CD4-positive, alpha-beta T cell (primary cell): ENCODE measurements at regions not wholly inside any gene's neighbourhood (a gene's known extent, or its start where the extent isn't known, plus 50 kb on each side); places are given as distances from the start of the nearest gene placed in this dataset.

Experiments
- ATAC-seq: fragments of 200-7000 bp; cut with Tn5 transposase; one replicate; pipeline ENCODE4 v1.10.0; 2022; ENCODE audit warnings: mild to moderate bottlenecking; ENCODE audit not compliant: poor library complexity
- CTCF ChIA-PET: fragments of 350-600 bp; sonication (Branson Sonifier 250); formaldehyde crosslinking; loops from one replicate; lab custom pipeline; 2021; ENCODE audit warnings: antibody characterized with exemption, inconsistent platforms; lab: Charles Lee
- POLR2A ChIA-PET: fragments of 350-600 bp; sonication (Branson Sonifier 250); formaldehyde crosslinking; loops from one replicate; lab custom pipeline; 2021; ENCODE audit warnings: antibody characterized with exemption, inconsistent platforms; lab: Charles Lee
- DNase-seq, 14 experiments: peaks; one replicate each; pipeline ENCODE4 v3.0.0-alpha.2; 2013 to 2020; ENCODE audit warnings: mixed read lengths in 2 of 14
- H3K27ac ChIP-seq, 2 donors: one replicate each; pipeline versions ENCODE4 v1.5.1 to v1.7.0; 2013; ENCODE audit warnings: low read length in 2 of 2, low read depth in 1 of 2, mild to moderate bottlenecking in 1 of 2
- H3K27me3 ChIP-seq, 2 experiments: 1 replicate in 1 of 2; 2 replicates in 1 of 2; pipeline versions ENCODE4 v1.6.1 to v1.7.0; 2013; ENCODE audit warnings: low read length in 2 of 2, control low read depth in 1 of 2, mild to moderate bottlenecking in 1 of 2, moderate library complexity in 1 of 2; ENCODE audit not compliant: insufficient read depth in 2 of 2, control insufficient read depth in 1 of 2
- H3K36me3 ChIP-seq: one replicate; pipeline ENCODE4 v1.6.1; 2013; ENCODE audit warnings: low read length, control low read depth; ENCODE audit not compliant: insufficient read depth
- H3K4me1 ChIP-seq: one replicate; pipeline ENCODE4 v1.6.1; 2013; ENCODE audit warnings: low read length, control low read depth; ENCODE audit not compliant: insufficient read depth
- H3K4me3 ChIP-seq: one replicate; pipeline ENCODE4 v1.5.1; 2013; ENCODE audit warnings: mild to moderate bottlenecking, low read length, moderate library complexity
- H3K9me3 ChIP-seq, 2 experiments: 1 replicate in 1 of 2; 2 replicates in 1 of 2; pipeline versions ENCODE4 v1.6.1 to v1.7.0; 2013; ENCODE audit warnings: low read length in 2 of 2, mild to moderate bottlenecking in 2 of 2, control low read depth in 1 of 2, moderate library complexity in 1 of 2; ENCODE audit not compliant: control insufficient read depth in 1 of 2, insufficient read depth in 1 of 2
- H3K27ac Mint-ChIP-seq: one replicate; pipeline ENCODE4 v1.8.0; 2020; ENCODE audit warnings: mixed read lengths
- H3K27me3 Mint-ChIP-seq: one replicate; pipeline ENCODE4 v1.8.0; 2021; ENCODE audit warnings: mixed read lengths
- H3K36me3 Mint-ChIP-seq: one replicate; pipeline ENCODE4 v1.8.0; 2021; ENCODE audit warnings: low read depth, mixed read lengths
- H3K4me1 Mint-ChIP-seq: one replicate; pipeline ENCODE4 v1.8.0; 2021; ENCODE audit warnings: low read depth, mixed read lengths
- H3K4me3 Mint-ChIP-seq: one replicate; pipeline ENCODE4 v1.8.0; 2020; ENCODE audit warnings: mild to moderate bottlenecking, mixed read lengths
- H3K9me3 Mint-ChIP-seq: one replicate; pipeline ENCODE4 v1.8.0; 2020; ENCODE audit warnings: mixed read lengths
- intact Hi-C, 2 experiments: fragments of 100-400 bp; cut with DNase I in 1 of 2; cut with micrococcal nuclease in 1 of 2; formaldehyde crosslinking; loops; one replicate each; pipeline versions ENCODE4 v1.15.1 to v1.9.0; 2023 to 2025; cut with DNase I, micrococcal nuclease
- TF ChIP-seq, protein P1 (sequence below): fragments of 200-600 bp; IDR thresholded peaks from one replicate; pipeline ENCODE4 v1.8.0; 2022; ENCODE audit warnings: antibody characterized with exemption, mild to moderate bottlenecking

DNA sequence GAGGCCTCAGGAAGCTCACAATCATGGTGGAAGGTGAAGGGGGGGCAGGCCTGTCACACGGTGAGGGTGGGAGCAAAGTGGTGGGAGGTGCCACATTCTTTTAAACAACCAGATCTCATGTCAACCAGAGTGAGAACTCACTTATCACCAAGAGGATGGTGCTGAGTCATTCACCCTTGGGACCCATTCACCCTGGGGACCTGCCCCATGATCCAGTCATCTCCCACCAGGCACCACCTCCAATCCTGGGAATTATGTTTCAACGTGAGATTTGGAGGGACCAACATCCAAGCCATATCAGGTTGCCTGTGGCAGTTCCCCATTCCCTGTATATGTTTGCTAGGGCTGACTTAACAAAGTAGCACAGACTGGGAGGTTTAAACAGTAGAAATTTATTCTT is 318.4 kb upstream of the CLNK start:
- Mint-ChIP-seq H3K4me1 (peaks cover 7% of the 10 kb centered on the region), H3K4me3 (no peak overlapping the region), H3K27ac (no peak overlapping the region), H3K9me3 (no peaks in the 10 kb centered on the region), H3K27me3 (no peaks in the 10 kb centered on the region), H3K36me3 (no peaks in the 10 kb centered on the region)
- Histone ChIP-seq H3K4me1 (no peaks in the 10 kb centered on the region), H3K36me3 (no peaks in the 10 kb centered on the region), H3K27me3 (no peaks in the 10 kb centered on the region), H3K9me3 (peaks cover 0 to 2% of the 10 kb centered on the region in 2 experiments), H3K27ac (no peak overlapping the region), H3K4me3 (no peak overlapping the region)
- ChIA-PET POLR2A (no interaction called here), CTCF (no interaction called here)
- DNase-seq (no peak), ATAC-seq (no peak)
- intact Hi-C loops = no loop called here
- TF ChIP-seq, protein P1, sequence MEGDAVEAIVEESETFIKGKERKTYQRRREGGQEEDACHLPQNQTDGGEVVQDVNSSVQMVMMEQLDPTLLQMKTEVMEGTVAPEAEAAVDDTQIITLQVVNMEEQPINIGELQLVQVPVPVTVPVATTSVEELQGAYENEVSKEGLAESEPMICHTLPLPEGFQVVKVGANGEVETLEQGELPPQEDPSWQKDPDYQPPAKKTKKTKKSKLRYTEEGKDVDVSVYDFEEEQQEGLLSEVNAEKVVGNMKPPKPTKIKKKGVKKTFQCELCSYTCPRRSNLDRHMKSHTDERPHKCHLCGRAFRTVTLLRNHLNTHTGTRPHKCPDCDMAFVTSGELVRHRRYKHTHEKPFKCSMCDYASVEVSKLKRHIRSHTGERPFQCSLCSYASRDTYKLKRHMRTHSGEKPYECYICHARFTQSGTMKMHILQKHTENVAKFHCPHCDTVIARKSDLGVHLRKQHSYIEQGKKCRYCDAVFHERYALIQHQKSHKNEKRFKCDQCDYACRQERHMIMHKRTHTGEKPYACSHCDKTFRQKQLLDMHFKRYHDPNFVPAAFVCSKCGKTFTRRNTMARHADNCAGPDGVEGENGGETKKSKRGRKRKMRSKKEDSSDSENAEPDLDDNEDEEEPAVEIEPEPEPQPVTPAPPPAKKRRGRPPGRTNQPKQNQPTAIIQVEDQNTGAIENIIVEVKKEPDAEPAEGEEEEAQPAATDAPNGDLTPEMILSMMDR = no peak

DNA sequence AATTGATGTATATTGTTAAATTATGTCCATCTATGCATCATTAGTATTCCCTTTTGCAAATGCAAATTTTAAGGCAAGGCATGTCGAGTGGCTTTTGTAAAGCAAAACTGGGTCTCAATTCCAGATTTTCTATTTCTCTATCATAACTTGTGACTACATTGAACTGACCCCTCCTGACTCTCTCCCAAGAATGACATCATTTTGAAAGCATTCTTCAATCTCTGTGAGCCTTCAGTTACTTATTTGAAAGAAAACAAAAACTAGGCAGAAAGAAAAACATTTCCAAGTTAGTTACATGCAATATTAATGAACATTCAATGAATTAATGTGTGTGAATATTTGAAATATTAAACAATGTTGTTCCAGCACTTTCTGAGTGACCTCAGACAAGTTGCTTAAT is 314.3 kb upstream of the CLNK start:
- Mint-ChIP-seq H3K4me1 (no peaks in the 10 kb centered on the region), H3K27ac (no peak overlapping the region), H3K27me3 (no peaks in the 10 kb centered on the region), H3K36me3 (no peaks in the 10 kb centered on the region), H3K4me3 (no peak overlapping the region), H3K9me3 (no peaks in the 10 kb centered on the region)
- TF ChIP-seq, protein P1 = no peak
- Histone ChIP-seq H3K36me3 (no peaks in the 10 kb centered on the region), H3K4me1 (no peaks in the 10 kb centered on the region), H3K27me3 (no peaks in the 10 kb centered on the region), H3K4me3 (no peak overlapping the region), H3K9me3 (peaks cover 0 to 4% of the 10 kb centered on the region in 2 experiments), H3K27ac (no peak overlapping the region)
- no peak for DNase-seq
- POLR2A ChIA-PET = no interaction called here
- CTCF ChIA-PET = no interaction called here
- ATAC-seq = no peak
- intact Hi-C loops = no loop called here

DNA sequence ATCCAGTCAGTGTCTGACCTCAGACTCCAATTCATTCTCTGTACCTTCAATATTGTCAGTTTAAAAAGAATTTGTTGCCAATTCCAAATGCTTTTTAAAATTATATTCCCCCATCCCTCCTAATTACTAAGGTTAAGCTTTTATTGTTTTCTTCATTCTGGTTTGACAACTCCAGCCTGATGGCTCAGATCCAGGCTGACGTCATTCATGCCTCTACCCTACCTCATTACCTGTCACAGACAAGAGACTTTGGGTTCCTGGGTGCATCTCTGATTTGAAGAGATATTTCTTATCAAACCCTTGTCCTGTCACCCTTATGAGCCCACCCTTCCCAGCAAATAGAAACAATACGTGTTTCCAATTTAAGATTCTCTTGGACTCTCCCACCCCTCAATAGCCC is 300.2 kb upstream of the CLNK start:
- no peak for DNase-seq
- Mint-ChIP-seq H3K4me3 (no peak overlapping the region), H3K4me1 (peaks cover 20% of the 10 kb centered on the region), H3K27ac (no peak overlapping the region), H3K36me3 (no peaks in the 10 kb centered on the region), H3K27me3 (no peaks in the 10 kb centered on the region), H3K9me3 (no peaks in the 10 kb centered on the region)
- Histone ChIP-seq H3K36me3 (no peaks in the 10 kb centered on the region), H3K27me3 (no peaks in the 10 kb centered on the region), H3K9me3 (no peaks in the 10 kb centered on the region), H3K4me1 (no peaks in the 10 kb centered on the region), H3K27ac (no peak overlapping the region), H3K4me3 (no peak overlapping the region)
- intact Hi-C loops = no loop called here
- ChIA-PET CTCF (no interaction called here), POLR2A (no interaction called here)
- no peak for ATAC-seq
- TF ChIP-seq, protein P1 = no peak
